HTR-8/SVneo (cell line): ENCODE measurements at regions not wholly inside any gene's neighbourhood (a gene's known extent, or its start where the extent isn't known, plus 50 kb on each side); places are given as distances from the start of the nearest gene placed in this dataset.

Experiments
- DNase-seq: peaks from one replicate; pipeline ENCODE4 v3.0.0; 2011; ENCODE audit warnings: low spot score, mixed read lengths; ENCODE audit not compliant: insufficient read length
- FAIRE-seq: peaks from 2 replicates; lab custom pipeline; 2011; peaks lifted over from hg19 to GRCh38; lab: Jason Lieb, UNC

GRCh38 chr19:31402529-31403316 lies 53.5 kb upstream of the TSHZ3 start:
- FAIRE-seq (no peak), DNase-seq (no peak)

DNA sequence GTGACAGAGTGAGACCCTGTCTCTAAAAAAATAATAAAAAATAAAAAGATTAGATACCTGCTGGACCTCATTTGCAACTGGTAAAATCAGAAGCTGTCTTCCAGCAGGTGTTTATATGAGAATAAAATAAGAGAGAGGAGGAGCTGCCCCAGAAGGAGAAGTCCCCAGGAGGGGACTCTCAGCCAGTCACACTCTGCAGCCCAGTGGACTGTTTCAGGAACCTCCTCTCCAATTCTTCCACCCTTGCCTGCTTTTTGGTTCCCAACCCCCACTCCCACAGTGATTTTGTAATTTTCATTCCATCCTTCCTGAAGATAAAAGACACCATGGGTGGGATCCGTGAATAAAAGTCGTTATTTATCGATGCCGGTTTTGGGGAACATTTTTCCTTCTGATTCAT lies 56.9 kb upstream of the TSHZ3 start:
- FAIRE-seq: no peak
- no peak for DNase-seq

- FAIRE-seq (no peak), DNase-seq (peak; percentile 59)
Observed at GRCh38 chr19:31408460-31409124, 59.4 kb upstream of the TSHZ3 start.

GRCh38 chr19:31413353-31413752 lies 64.1 kb upstream of the TSHZ3 start:
- FAIRE-seq (no peak), DNase-seq (no peak)

DNA sequence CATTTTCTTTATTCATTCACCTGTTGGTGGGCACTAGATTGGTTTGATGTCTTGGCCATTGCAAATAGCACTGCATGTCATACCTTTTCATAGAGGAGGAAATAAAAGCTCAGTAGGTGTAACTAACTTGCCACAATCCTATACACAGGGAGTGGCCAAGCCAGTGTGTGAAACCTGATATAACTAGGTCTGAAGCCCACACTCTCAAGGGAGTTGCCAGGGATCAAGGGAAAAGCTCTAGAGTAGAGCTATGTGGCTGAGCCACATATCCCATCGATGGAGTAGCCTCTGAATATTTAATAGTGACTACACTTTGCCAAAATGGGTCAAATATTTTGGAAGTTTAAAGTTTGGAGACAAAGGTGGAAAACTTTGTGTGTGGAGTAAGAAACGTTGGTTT lies 66.1 kb upstream of the TSHZ3 start:
- DNase-seq (no peak), FAIRE-seq (no peak)

DNA sequence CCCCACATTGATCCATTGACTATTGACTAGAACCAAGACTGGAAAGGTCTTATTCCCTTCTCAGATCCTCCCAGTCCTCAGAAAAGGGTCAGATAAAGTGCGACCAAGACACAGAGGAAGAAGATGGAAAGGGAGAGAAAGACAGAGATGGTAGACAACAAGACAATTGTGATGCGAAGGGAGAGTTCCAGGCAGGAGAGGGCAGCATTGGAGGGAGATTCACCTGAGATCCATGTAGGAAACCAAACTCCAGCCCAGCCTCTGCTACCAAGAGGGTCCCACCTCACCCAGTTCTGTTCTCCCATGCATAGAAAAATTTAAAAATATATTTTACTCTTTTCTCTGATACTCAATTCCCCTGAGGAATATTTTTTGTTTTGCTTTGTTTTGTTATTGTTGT lies 67.3 kb upstream of the TSHZ3 start:
- no peak for DNase-seq
- FAIRE-seq: no peak

GRCh38 chr19:31418055-31418454 lies 68.8 kb upstream of the TSHZ3 start:
- FAIRE-seq: no peak

GRCh38 chr19:31418692-31419430 lies 69.6 kb upstream of the TSHZ3 start:
- FAIRE-seq (no peak), DNase-seq (no peak)

More at GRCh38 chr19:31418055-31418454, 68.8 kb upstream of the TSHZ3 start:
- no peak for DNase-seq

DNA sequence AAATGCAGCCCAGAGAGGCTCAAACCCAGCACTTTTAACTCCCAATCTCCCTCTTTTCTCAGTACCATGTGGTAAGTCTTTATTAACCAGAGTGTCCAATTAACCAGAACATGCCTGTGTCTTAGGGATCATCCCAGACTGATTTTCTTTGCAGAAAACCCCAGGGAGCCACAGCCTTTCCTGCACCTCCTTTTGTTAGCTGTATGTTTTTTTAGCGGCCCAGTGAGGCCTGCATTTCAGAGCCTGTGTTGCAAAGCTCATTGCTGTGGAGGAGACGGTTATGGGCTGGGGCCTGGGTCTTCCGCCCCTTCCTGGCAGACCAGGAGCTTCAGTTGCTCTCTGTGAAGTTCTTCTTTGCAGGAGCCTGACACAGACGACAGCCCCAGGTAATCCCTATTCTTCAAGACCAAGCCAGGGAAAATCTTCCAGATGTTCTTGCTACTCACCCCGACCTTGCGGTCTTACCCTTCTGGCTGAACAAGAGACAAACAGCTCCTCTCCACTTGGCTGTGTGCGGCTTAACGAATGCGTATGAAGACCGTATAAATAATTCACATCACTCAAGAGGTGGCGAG lies 70.7 kb upstream of the TSHZ3 start:
- no peak for FAIRE-seq

DNA sequence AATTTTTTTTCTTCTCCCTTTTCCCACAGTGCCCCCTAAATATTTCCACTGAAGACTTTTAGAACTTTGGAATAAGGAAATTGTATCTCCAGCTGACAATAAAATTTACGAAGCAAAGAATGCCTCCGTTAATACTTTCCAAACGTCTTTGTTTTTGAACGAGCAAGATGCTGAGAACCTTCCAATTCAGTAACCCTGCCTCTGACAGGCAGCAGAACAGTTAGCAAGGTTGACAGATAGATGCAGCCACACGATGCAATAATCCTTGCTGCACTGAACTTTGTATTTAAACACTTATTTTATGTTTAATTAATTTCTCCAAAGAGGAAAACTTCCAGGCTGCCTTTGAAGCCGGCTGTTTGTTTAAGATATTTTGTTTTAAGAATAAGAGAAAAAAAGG lies 71.8 kb upstream of the TSHZ3 start:
- DNase-seq (no peak), FAIRE-seq (no peak)

More for the DNA sequence above, 70.7 kb upstream of the TSHZ3 start:
- no peak for DNase-seq

DNA sequence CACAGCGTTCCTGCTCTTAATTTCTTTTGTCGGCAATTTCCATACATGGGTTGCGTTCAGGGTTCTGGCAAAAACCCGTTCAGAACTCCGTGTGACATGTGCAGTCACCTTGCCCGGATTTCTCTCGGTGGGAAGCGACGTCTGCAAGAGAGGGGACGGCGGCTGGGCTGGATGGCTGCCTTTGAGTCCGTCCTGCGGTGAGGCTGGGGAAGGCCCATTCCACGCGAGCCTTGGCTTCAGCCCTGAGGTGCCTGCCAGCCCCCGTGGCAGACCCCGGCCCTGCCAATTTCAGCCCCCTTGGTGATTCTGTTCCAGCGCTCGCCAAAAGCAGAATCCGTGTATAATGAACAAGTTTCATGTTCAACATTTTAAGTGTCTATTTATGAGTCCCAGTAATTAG lies 72.6 kb upstream of the TSHZ3 start:
- no peak for FAIRE-seq
- no peak for DNase-seq

- no peak for FAIRE-seq
- DNase-seq: no peak
Observed at GRCh38 chr19:31423896-31424295, 74.7 kb upstream of the TSHZ3 start.

- FAIRE-seq (no peak), DNase-seq (no peak)
Observed at GRCh38 chr19:31424861-31425620, 75.8 kb upstream of the TSHZ3 start.

DNA sequence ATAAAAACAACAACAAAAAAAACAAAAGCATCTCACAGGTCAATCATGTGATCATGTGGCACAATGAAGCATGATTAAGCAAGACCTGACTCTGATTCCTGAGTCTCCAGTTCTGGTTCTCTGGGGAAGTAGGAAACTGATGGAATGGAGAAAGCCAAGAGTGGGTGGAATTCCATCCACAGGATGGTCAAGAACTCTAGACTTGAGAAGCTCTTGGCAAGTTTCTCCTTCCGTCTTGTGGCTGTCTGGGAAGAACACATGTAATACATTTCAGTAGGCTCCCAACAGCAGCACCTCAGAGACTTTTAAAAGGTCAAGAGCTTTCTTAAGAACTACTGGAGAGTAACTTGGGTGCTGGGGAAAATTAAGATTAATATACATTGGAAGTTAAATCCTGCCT lies 78.6 kb upstream of the TSHZ3 start:
- FAIRE-seq (no peak), DNase-seq (no peak)

DNA sequence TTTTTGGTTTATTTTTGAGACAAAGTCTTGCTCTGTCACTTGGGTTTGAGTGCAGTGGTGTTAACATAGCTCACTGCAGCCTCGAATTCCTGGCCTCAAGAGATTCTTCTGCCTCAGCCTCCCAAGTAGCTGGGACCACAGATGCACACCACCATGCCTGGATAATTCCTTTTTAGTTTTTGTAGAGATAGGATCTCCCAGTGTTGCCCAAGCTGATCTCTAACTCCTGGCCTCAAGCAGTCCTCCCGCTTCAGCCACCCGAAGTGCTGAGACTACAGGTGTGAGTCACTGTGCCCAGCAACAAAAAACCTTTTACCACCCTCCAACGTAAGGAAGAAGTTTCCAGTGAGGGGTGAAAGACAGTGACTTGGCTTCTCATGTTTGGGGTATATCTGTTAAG lies 81.1 kb upstream of the TSHZ3 start:
- DNase-seq (no peak), FAIRE-seq (no peak)

DNA sequence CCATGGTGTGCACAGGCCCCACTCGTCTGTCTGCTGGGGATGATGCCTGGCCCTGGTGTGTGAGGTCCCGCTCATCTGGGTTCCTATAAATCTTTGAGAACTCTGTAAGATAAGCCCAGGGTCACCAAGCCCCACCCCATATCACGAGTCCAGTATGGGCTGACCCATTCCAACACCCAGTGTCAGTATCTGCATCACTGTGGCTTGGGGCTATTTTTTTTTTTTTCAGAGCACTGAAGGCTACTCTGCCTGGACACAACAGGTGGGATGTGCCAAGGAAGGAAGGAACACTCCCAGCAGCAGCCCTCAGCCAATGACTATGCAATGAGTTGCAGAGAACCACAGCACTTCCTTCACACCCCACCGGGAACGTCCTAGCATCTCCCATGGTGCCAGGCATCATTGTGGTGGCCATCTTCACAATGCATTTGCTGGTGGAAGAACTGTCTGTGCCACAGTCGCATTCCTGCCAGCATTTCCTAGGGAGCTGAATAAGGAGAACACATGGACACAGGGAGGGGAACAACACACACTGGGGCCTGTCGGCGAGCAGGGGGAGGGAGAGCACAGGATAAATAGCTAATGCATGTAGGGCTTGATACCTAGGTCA lies 83.1 kb upstream of the TSHZ3 start:
- no peak for FAIRE-seq

GRCh38 chr19:31436121-31436776 lies 87.0 kb upstream of the TSHZ3 start:
- FAIRE-seq: no peak
- DNase-seq: no peak

More for the DNA sequence above, 83.1 kb upstream of the TSHZ3 start:
- no peak for DNase-seq

- DNase-seq: no peak
- FAIRE-seq: no peak
Observed at GRCh38 chr19:31438401-31439269, 89.4 kb upstream of the TSHZ3 start.
